Thyroid gland (tissue), 4 donors: ENCODE measurements at regions not wholly inside any gene's neighbourhood (a gene's known extent, or its start where the extent isn't known, plus 50 kb on each side); places are given as distances from the start of the nearest gene placed in this dataset.

Experiments
- CTCF ChIP-seq, 6 experiments: fragments of 200-600 bp in 3 of 6; fragments of 450-650 bp in 3 of 6; sonication (generic) in 3 of 6; IDR thresholded peaks; one replicate each; pipeline ENCODE4 v1.5.1; 2016 to 2019; ENCODE audit warnings: antibody characterized with exemption in 6 of 6, mild to moderate bottlenecking in 2 of 6, inconsistent platforms in 1 of 6, moderate library complexity in 1 of 6
- POLR2A ChIP-seq, 2 donors: fragments of 450-650 bp; IDR thresholded peaks; one replicate each; pipeline ENCODE4 v1.6.1; 2017; ENCODE audit warnings: antibody characterized with exemption in 2 of 2, mild to moderate bottlenecking in 2 of 2, moderate library complexity in 1 of 2

GRCh38 chr18:75779450-75779849 lies 351.9 kb upstream of the SMIM21 start:
- TF ChIP-seq CTCF (IDR thresholded peaks at IDR 0.05) (no peak), POLR2A (IDR thresholded peaks at IDR 0.05) (no peak)
